Right renal cortex interstitium (tissue), 3 donors: ENCODE measurements at regions not wholly inside any gene's neighbourhood (a gene's known extent, or its start where the extent isn't known, plus 50 kb on each side); places are given as distances from the start of the nearest gene placed in this dataset.
"Not testable (repeated sequence)": the region's sequence is repeated elsewhere in the genome, so short reads cannot be mapped to it uniquely, and the experiment has no call there.

ENCODE experiments used
- DNase-seq, 3 donors: peaks; one replicate each; pipeline ENCODE4 v3.0.0-alpha.2; 2013; ENCODE audit warnings: low read depth in 3 of 3, low spot score in 2 of 3

GRCh38 chr2:64792995-64793639 lies 139.4 kb upstream of the SERTAD2 start:
- DNase-seq: no peak

GRCh38 chr2:64793701-64794100 lies 140.0 kb upstream of the SERTAD2 start:
- no peak for DNase-seq

- DNase-seq: no peak
These were observed 140.8 kb upstream of the SERTAD2 start for GRCh38 chr2:64794426-64794995.

DNA sequence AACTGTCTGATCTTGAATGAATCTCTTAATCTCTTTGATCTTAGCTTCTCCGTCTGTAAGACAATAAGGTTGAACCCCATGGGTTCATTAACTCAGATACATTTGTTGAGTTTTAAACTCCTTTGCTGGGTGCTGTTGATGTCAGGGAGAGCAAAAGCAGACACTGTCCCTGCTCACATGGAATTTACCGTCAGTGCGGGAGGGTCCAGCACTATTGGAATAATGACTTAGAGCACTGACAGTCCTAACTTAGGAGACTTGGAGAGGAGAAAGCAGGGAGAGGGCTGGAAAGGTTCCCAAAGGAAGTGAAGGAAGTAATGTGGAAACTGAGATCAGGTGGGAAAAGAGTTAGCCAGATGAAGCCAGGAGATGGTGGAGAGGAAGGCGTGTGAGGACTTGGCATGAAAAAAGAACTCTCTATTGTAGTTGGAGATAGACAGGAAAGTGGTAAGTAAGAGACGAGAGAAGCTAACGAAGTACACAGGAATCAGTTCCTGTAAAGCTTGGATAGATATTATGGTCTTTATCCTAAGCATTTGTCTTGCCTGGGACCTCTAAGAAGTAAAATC lies 141.4 kb upstream of the SERTAD2 start:
- DNase-seq: no peak

- DNase-seq: no peak
These were observed 143.2 kb upstream of the SERTAD2 start for GRCh38 chr2:64796926-64797325.

DNA sequence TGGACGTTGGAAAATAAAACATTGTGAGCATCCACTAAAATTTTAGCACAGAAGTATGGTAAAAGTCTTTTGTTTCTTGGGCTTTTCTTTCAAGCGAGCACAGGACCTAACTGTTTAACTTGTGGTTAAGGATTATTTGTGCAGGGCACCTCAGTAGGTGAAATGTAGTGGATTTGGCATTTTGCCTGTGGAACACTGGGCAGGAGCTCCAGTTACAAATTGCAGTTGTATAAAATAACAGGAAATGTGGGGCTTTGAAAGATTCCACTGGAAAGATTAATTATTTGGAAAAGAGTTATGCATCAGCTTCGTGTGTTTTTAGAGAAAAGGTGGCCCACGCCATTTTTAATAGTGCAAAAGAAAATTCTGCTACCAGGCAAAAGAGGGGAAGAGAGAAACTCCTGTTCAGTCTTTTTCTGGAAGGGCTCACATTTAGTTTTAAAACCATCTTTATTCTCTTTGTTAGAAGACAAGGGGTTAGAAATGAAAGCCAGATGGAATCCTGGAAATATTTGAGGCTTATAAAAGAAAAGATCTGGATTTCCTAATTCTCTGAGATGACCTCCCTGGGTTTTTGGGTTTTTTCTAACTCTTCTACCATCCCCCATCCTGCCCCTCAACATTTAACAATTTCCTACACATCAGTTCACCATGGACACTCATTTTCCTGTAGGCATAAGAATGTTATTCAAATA lies 144.3 kb upstream of the SERTAD2 start:
- DNase-seq: no peak

DNA sequence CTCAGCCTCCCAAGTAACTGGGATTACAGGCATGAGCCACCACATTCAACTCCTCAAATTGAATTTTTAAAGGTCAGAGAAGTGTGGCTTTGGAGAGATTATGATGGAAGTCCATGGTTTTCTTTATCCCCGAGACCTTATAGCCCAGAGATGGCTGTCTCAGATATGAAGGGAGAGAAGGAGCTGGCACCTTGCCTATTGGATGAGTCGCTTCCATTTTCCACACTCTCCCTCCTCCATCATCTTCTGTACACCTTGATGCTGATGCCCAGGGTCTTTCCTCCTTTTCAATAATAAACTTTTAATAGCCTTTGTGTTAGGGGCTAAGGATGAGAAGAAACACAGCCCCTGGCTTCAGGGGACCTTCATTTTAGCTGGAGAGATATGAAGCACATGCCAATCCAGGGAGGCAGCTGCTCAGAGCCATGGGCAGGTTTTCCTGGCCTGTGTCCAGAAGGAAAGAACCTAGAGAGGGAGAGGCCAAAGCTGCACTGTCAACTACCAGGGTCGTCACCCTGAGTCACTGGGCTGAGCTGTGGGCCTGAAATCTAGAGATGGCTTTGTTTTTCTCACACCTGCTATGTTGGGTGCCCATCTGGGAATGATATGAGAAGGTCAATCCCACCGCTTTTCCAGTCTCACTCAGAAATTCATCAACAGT lies 146.0 kb upstream of the SERTAD2 start:
- DNase-seq: no peak

DNA sequence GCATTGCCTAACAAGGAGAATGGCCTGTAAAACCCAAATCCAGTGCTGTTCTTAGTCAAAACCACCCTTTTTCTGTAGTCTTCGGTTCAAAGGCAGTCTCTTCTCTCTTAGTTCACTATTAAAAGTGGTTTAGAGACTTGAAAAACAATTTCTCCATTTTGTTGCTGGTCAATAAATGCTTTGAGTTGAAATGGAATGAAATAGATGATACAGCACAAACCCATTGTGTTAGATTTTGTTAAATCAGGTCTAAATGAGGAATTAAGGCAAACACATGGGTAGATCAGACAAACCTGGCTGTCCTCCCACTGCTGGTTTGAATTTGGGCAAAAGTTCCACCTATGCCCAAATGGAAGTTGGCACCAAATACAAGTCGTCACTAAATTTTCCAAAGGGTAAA lies 150.1 kb upstream of the SERTAD2 start:
- no peak for DNase-seq

DNA sequence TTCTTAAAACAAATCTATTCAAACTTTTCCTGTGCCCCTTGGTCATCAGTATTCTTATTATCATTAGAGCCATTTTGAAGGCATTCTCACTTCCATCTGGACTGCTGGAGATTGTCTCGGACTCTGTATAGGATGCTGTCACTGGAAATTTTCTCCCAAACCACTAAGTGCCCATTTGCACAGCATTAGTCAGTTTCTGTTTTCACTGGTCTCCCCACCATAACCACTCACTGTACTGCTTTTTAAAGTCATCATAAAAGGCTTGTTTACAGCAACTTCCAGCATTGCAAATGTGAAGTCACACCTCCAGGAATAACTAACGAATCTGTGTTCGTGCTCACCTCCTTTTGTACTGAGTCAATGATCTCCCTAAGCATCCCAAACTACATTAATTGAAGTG lies 150.9 kb upstream of the SERTAD2 start:
- no peak for DNase-seq

- no peak for DNase-seq
These were observed 153.7 kb upstream of the SERTAD2 start for GRCh38 chr2:64807417-64807816.

DNA sequence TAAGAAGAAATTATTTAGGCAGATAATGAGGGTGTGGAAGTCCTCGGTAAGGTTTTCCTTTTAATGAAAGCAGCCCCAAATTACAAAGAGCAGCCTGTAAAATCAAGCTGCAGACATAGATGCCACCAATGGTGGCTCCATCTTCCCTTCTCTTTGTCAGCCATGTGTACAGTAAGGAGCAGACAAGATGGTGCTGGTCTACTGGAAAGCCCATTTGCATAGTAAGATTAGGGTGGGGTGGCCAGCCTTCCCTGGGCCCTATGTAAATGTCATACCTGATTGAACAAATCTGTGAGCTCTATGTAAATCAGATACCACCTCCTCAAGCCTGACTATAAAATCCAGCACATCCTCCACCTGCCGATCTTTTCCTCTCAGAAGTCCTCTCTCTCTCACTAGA lies 154.4 kb upstream of the SERTAD2 start:
- DNase-seq: no peak

DNA sequence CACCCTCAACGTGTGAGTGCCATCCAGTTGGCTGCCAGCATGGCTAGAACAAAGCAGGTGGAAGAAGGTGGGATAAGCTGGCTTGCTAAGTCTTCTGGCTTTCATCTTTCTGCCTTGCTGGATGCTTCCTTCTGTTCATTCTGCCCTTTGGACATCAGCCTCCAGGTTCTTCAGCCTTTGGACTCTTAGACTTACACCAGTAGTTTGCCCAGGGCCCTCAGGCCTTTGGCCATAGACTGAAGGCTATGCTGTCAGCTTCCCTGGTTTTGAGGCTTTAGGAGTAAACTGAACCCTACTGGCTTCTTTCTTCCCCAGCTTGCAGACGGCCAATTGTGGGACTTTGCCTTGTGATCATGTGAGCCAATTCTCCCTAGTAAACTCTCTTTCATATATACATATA lies 155.0 kb upstream of the SERTAD2 start:
- DNase-seq: no peak

- no peak for DNase-seq
These were observed 155.5 kb upstream of the SERTAD2 start for GRCh38 chr2:64809216-64809615.

- DNase-seq: no peak
These were observed 158.6 kb upstream of the SERTAD2 start for GRCh38 chr2:64812285-64812684.

DNA sequence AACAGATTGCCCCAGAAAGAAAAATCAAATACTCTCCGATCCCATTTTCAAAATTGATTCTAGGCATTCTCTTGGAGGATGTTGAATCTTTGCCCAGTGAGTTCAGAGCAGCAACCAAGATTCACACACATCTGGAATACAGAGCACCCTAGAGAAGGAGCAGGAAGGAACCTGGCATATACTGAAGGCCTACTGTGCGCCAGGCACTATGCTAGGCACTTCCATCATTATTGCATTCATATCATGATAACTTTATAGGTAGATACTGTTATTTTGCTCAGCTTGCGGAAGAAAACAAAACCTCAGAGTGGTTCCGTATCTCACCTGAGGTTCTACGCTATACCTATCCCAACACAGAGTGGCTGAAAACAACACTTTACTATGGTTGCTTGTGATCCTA lies 160.3 kb upstream of the SERTAD2 start:
- no peak for DNase-seq

DNA sequence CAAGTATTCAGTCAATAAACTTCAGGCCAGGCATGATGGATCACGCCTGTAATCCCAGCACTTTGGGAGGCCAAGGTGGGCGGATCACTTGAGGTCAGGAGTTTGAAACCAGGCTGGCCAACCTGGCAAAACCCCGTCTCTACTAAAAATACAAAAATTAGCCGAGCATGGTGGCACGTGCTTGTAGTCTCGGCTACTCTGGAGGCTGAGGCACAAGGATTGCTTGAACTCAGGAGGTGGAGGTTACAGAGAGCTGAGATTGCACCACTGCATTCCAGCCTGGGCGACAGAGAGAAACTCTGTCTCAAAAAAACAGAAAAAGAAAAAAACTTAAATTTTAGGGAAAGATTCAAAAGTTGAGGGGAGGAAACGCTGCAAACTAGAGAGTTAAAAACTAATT lies 162.8 kb upstream of the SERTAD2 start:
- not testable (repeated sequence) for DNase-seq

- no peak for DNase-seq
These were observed 163.7 kb upstream of the SERTAD2 start for GRCh38 chr2:64817453-64817852.

GRCh38 chr2:64818664-64819060 lies 164.9 kb upstream of the SERTAD2 start:
- DNase-seq: no peak

- no peak for DNase-seq
These were observed 165.6 kb upstream of the SERTAD2 start for GRCh38 chr2:64819361-64819760.

GRCh38 chr2:64819774-64820688 lies 166.3 kb upstream of the SERTAD2 start:
- DNase-seq: no peak
